Keratinocyte (primary cell): ENCODE measurements at regions not wholly inside any gene's neighbourhood (a gene's known extent, or its start where the extent isn't known, plus 50 kb on each side); places are given as distances from the start of the nearest gene placed in this dataset.

Experiments
- EZH2 ChIP-seq: IDR thresholded peaks from one replicate; pipeline ENCODE4 v1.6.1; 2012; ENCODE audit warnings: inconsistent platforms, mild to moderate bottlenecking, low read length, moderate library complexity
- TF ChIP-seq, protein P1 (sequence below), 3 experiments: IDR thresholded peaks in 1 of 3; conservative IDR thresholded peaks in 1 of 3; optimal IDR thresholded peaks in 1 of 3; 2 replicates in 2 of 3; 3 replicates in 1 of 3; pipeline versions ENCODE3 to v1.5.1; 2011; ENCODE audit warnings: low read length in 3 of 3, mild to moderate bottlenecking in 3 of 3, moderate library complexity in 2 of 3, control low read depth in 1 of 3, inconsistent platforms in 1 of 3; ENCODE audit not compliant: insufficient read depth in 2 of 3; ENCODE audit errors: extremely low read depth in 1 of 3

DNA sequence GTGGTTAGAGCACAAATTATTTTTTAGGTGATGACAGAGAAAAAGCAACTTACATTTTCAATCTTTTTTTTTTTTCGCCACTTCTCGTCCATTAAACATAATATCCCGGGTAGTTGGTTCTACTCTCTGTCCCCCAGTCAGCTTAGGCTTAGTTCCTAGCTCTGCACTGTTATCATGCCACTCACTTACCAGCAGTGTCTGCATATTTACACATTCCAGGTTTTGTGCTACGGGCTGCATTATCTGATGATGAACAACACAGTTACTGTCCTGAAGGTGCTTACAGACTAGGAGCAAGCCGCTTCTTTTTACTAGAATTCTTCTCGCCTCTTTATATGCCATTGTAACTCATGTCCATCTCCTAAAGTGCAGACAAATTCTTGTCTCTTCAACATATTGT is 121.8 kb upstream of the NPVF start:
- no peak for TF ChIP-seq EZH2
- TF ChIP-seq, protein P1, sequence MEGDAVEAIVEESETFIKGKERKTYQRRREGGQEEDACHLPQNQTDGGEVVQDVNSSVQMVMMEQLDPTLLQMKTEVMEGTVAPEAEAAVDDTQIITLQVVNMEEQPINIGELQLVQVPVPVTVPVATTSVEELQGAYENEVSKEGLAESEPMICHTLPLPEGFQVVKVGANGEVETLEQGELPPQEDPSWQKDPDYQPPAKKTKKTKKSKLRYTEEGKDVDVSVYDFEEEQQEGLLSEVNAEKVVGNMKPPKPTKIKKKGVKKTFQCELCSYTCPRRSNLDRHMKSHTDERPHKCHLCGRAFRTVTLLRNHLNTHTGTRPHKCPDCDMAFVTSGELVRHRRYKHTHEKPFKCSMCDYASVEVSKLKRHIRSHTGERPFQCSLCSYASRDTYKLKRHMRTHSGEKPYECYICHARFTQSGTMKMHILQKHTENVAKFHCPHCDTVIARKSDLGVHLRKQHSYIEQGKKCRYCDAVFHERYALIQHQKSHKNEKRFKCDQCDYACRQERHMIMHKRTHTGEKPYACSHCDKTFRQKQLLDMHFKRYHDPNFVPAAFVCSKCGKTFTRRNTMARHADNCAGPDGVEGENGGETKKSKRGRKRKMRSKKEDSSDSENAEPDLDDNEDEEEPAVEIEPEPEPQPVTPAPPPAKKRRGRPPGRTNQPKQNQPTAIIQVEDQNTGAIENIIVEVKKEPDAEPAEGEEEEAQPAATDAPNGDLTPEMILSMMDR (optimal IDR thresholded peaks at IDR 0.05 in 1 of 3, IDR thresholded peaks at IDR 0.05 in 1 of 3, conservative IDR thresholded peaks at IDR 0.05 in 1 of 3; ENCODE audit: extremely low read depth in 1 of 3, insufficient read depth in 2 of 3, low read length in 3 of 3) = no peak
